ENCODE measurements at regions not wholly inside any gene's neighbourhood (a gene's known extent, or its start where the extent isn't known, plus 50 kb on each side); places are given as distances from the start of the nearest gene placed in this dataset.

DNA sequence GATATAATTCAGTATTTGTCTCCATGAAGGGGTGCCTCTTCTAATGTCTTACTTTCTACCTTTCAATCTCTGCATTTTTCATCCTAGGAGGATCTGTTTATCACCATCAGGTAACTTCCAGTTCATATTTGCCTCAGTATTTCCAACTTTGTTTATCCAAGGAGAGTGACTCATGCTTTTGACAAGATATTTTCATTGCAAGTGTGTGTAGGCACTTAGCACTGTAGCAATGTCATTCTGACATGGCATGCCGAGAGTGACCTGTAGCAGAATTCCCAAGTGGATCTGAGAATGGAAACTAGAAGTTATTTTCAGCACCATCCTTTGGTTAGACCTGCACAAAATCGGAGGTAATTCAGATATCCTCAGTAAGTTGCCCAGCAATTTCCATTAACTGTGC is 129.9 kb downstream of the INHBA start:
- TF ChIP-seq, protein P1, sequence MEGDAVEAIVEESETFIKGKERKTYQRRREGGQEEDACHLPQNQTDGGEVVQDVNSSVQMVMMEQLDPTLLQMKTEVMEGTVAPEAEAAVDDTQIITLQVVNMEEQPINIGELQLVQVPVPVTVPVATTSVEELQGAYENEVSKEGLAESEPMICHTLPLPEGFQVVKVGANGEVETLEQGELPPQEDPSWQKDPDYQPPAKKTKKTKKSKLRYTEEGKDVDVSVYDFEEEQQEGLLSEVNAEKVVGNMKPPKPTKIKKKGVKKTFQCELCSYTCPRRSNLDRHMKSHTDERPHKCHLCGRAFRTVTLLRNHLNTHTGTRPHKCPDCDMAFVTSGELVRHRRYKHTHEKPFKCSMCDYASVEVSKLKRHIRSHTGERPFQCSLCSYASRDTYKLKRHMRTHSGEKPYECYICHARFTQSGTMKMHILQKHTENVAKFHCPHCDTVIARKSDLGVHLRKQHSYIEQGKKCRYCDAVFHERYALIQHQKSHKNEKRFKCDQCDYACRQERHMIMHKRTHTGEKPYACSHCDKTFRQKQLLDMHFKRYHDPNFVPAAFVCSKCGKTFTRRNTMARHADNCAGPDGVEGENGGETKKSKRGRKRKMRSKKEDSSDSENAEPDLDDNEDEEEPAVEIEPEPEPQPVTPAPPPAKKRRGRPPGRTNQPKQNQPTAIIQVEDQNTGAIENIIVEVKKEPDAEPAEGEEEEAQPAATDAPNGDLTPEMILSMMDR (conservative IDR thresholded peaks at IDR 0.05; ENCODE audit: low read length): no peak
- no peak for TF ChIP-seq EZH2phosphoT487 (IDR thresholded peaks at IDR 0.05; ENCODE audit: borderline replicate concordance, low read depth, low read length)
